PC-9 (cell line): ENCODE measurements at regions not wholly inside any gene's neighbourhood (a gene's known extent, or its start where the extent isn't known, plus 50 kb on each side); places are given as distances from the start of the nearest gene placed in this dataset.

ENCODE experiments used
- BruUV-seq: library from RNA; stranded (reverse); fragments of 400-500 nt; replicated peaks from 2 replicates; lab custom pipeline; 2021; lab: Mats Ljungman, UMichigan
- CTCF ChIA-PET: fragments of 300-600 bp; sonication (Branson Sonifier 250); formaldehyde crosslinking; loops from one replicate; lab custom pipeline; 2022; ENCODE audit warnings: antibody characterized with exemption; lab: Charles Lee
- POLR2A ChIA-PET: fragments of 300-600 bp; sonication (Branson Sonifier 250); formaldehyde crosslinking; loops from one replicate; lab custom pipeline; 2022; ENCODE audit warnings: antibody characterized with exemption; ENCODE audit not compliant: unreplicated experiment; lab: Charles Lee
- DNase-seq, 2 experiments: peaks; one replicate each; pipeline versions ENCODE4 v3.0.0 to v3.0.0-alpha.2; 2015 to 2022; ENCODE audit warnings: mixed read lengths in 1 of 2
- H2AFZ ChIP-seq: fragments of 200-600 bp; sonication (generic); 2 replicates; pipeline ENCODE4 v1.8.1; 2017; ENCODE audit warnings: antibody characterized with exemption
- H3F3A ChIP-seq: fragments of 200-600 bp; sonication (generic); 2 replicates; pipeline ENCODE4 v1.8.1; 2017; ENCODE audit warnings: antibody characterized with exemption, mild to moderate bottlenecking, low read depth; ENCODE audit not compliant: insufficient read depth
- H3K27ac ChIP-seq: fragments of 200-600 bp; sonication (generic); 2 replicates; pipeline ENCODE4 v1.6.1; 2016; ENCODE audit warnings: mixed run types
- H3K27me3 ChIP-seq: fragments of 200-600 bp; sonication (generic); 2 replicates; pipeline ENCODE4 v1.6.1; 2016; ENCODE audit warnings: low read depth, mixed run types; ENCODE audit not compliant: insufficient read depth
- H3K36me3 ChIP-seq: fragments of 200-600 bp; sonication (generic); 2 replicates; pipeline ENCODE4 v1.6.1; 2016; ENCODE audit warnings: low read depth, mixed run types
- H3K4me1 ChIP-seq: fragments of 200-600 bp; sonication (generic); replicated peaks from 2 replicates; pipeline ENCODE4 v1.6.1; 2016; ENCODE audit warnings: mixed run types; ENCODE audit not compliant: insufficient read depth
- H3K4me2 ChIP-seq: fragments of 200-600 bp; sonication (generic); 2 replicates; pipeline ENCODE4 v1.6.1; 2017; ENCODE audit warnings: mixed run types
- H3K4me3 ChIP-seq: fragments of 200-600 bp; sonication (generic); 2 replicates; pipeline ENCODE4 v1.6.1; 2016; ENCODE audit warnings: mixed run types
- H3K79me2 ChIP-seq: fragments of 200-600 bp; sonication (generic); 2 replicates; pipeline ENCODE4 v1.6.1; 2017; ENCODE audit warnings: low read depth, mixed run types
- H3K9me2 ChIP-seq: fragments of 200-600 bp; sonication (generic); 2 replicates; pipeline ENCODE4 v1.8.1; 2017; ENCODE audit warnings: mild to moderate bottlenecking; ENCODE audit not compliant: insufficient read depth
- H3K9me3 ChIP-seq: fragments of 200-600 bp; sonication (generic); 2 replicates; pipeline ENCODE4 v1.8.1; 2016; ENCODE audit warnings: low read depth; ENCODE audit not compliant: insufficient read depth
- H4K20me1 ChIP-seq: fragments of 200-600 bp; sonication (generic); 2 replicates; pipeline ENCODE4 v1.8.1; 2017; ENCODE audit not compliant: insufficient read depth
- CTCF ChIP-seq: fragments of 200-600 bp; sonication (generic); conservative IDR thresholded peaks from 2 replicates; pipeline ENCODE4 v1.6.1; 2017; ENCODE audit warnings: mixed run types, antibody characterized with exemption, mild to moderate bottlenecking, moderate library complexity
- EZH2 ChIP-seq: fragments of 200-600 bp; sonication (generic); IDR thresholded peaks from 2 replicates; pipeline ENCODE4 v1.8.0; 2017; ENCODE audit warnings: antibody characterized with exemption, low read depth
- intact Hi-C: fragments of 100-400 bp; cut with micrococcal nuclease; formaldehyde crosslinking; loops from one replicate; pipeline ENCODE4 v1.10.0; 2022; ENCODE audit not compliant: unreplicated experiment

DNA sequence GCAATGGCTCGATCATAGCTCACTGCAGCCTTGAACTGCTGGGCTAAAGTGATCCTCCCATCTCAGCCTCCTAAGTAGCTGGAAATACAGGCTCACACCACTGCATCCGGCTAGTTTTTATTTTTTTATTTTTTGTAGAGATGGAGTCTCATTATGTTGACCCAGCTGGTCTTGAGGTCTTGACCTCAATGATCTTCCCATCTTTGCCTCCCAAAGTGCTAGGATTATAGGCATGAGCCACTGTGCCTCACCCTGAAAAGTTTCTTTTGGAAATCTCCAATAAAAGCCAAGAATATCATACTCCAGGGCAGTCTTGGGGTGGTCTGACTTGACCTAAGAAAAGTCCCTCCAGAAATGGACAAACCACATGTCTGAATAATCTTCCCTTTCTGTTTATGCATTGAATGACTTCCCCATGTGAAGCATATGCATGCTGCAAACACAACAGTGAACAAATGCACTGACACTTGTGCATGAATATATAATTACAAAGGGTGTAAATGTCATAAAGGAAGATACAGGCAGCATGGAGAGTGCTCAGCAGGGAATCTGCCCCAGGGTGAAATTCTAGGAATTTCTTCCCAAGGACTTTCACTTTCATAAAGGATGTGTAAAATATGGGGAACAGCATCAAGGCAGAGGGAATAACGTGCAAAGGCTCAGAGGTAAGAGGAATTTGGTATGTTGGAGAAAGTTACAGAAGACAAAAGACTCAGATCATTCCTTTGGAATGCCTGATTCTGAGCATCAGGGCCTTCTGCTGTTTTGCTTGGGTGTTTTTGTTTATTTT is 142.4 kb upstream of the LYZL1 start:
- Histone ChIP-seq H3K36me3 (no peaks in the 10 kb centered on the region), H3K27ac (no peak overlapping the region), H3K4me2 (no peak overlapping the region), H3K4me3 (no peak overlapping the region), H3F3A (peaks cover 2% of the 10 kb centered on the region; the same call in 1 of the 2 replicates), H3K9me3 (no peaks in the 10 kb centered on the region), H3K4me1 (peaks cover 23% of the 10 kb centered on the region), H3K27me3 (no peaks in the 10 kb centered on the region), H3K79me2 (no peaks in the 10 kb centered on the region), H3K9me2 (no peaks in the 10 kb centered on the region), H2AFZ (no peak overlapping the region), H4K20me1 (no peaks in the 10 kb centered on the region)
- ChIA-PET CTCF (interaction anchor here (0.5 kb wide), 1 partner anchor 563 kb away, joined by 3 read pairs; no protein-coding TSS in a partner anchor), POLR2A (no interaction called here)
- TF ChIP-seq EZH2, result no peak
- no peak for TF ChIP-seq CTCF
- no TSS peak for BruUV-seq
- no peak for DNase-seq
- intact Hi-C loops, result no loop called here

DNA sequence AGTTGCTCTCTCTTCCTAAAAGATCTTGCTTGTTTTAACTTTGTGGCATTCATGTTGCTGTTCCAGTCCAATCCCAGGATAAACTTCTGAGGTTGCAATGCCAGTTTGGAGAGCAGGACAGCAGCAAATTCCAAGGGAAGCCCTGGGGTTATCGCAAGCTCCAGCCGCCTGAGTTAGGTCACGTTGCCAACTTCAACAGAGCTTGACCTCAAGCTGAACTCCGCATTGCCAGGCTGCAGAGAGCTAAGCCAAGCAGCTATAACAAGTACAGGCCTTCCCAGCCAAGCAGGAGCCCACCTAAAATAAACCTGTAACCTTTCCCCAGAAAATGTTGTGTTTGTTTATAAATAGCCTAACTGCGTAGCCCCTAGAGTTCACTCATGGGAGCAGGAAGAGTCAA is 138.9 kb upstream of the LYZL1 start:
- Histone ChIP-seq H3K4me3 (no peak overlapping the region), H3F3A (no peaks in the 10 kb centered on the region), H3K4me1 (peaks cover 14% of the 10 kb centered on the region), H3K36me3 (no peaks in the 10 kb centered on the region), H4K20me1 (no peaks in the 10 kb centered on the region), H3K9me2 (no peaks in the 10 kb centered on the region), H2AFZ (no peak overlapping the region), H3K79me2 (no peaks in the 10 kb centered on the region), H3K9me3 (no peaks in the 10 kb centered on the region), H3K4me2 (peak overlapping the region; percentile 13; the same call in 1 of the 2 replicates), H3K27ac (no peak overlapping the region), H3K27me3 (no peaks in the 10 kb centered on the region)
- no TSS peak for BruUV-seq
- TF ChIP-seq CTCF (no peak), EZH2 (no peak)
- DNase-seq, result peak; percentile 43 to 60
- ChIA-PET CTCF (interaction anchor here (1.1 kb wide), 1 partner anchor 19 kb away, joined by 3 read pairs; no protein-coding TSS in a partner anchor), POLR2A (interaction anchor here (0.6 to 0.7 kb wide), 2 partner anchors 107 to 1281 kb away, joined by 3 to 5 read pairs; no protein-coding TSS in a partner anchor)
- intact Hi-C loops, result no loop called here

DNA sequence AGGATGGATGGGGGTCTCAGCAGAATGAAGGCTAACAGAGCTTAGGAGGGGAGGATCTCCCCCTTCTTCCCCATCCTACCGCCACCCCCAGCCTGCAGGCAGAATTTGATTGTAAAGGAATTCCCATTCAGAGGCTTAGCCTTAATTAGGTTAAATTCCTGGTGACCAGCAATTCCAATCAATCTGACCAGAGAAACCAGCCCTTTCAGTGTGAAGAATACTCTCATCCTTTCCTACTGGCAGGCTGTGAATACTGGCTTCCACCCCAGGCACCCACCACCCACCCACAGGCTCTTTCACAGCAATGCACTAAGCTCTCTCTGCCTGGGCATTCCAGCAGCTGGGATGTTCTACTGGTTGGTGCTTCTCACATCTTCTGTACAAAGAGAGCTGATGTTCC is 137.9 kb upstream of the LYZL1 start:
- no peak for DNase-seq
- Histone ChIP-seq H3K4me3 (no peak overlapping the region), H3K27ac (no peak overlapping the region), H3K9me2 (no peaks in the 10 kb centered on the region), H4K20me1 (no peaks in the 10 kb centered on the region), H3K4me1 (peaks cover 17% of the 10 kb centered on the region), H3K27me3 (no peaks in the 10 kb centered on the region), H3F3A (no peaks in the 10 kb centered on the region), H3K4me2 (no peak overlapping the region), H3K9me3 (no peaks in the 10 kb centered on the region), H3K79me2 (no peaks in the 10 kb centered on the region), H3K36me3 (no peaks in the 10 kb centered on the region), H2AFZ (no peak overlapping the region)
- intact Hi-C loops, result no loop called here
- BruUV-seq, result no TSS peak
- CTCF ChIA-PET, result interaction anchor here (0.5 kb wide), 2 partner anchors 11 to 117 kb away, joined by 3 to 5 read pairs; no protein-coding TSS in a partner anchor
- TF ChIP-seq CTCF, result no peak
- POLR2A ChIA-PET, result no interaction called here
